MCF 10A (cell line): ENCODE measurements at regions not wholly inside any gene's neighbourhood (a gene's known extent, or its start where the extent isn't known, plus 50 kb on each side); places are given as distances from the start of the nearest gene placed in this dataset.

Experiments used
- BruUV-seq: library from RNA; stranded (reverse); fragments of 400-500 nt; replicated peaks from 2 replicates; lab custom pipeline; 2021; lab: Mats Ljungman, UMichigan
- CTCF ChIA-PET: fragments of 300-600 bp; sonication (Branson Sonifier 250); formaldehyde crosslinking; extraction: SDS; loops from one replicate; lab custom pipeline; 2021; ENCODE audit warnings: antibody characterized with exemption, inconsistent platforms; lab: Yijun Ruan, JAX
- POLR2A ChIA-PET: fragments of 300-600, 350-650 bp; sonication (Branson Sonifier 250); formaldehyde crosslinking; extraction: SDS; loops from one replicate; lab custom pipeline; 2020; ENCODE audit warnings: antibody characterized with exemption, inconsistent platforms; lab: Yijun Ruan, JAX
- DNase-seq: peaks from one replicate; pipeline ENCODE4 v3.0.0-alpha.2; 2018; ENCODE audit not compliant: unreplicated experiment
- H3K27ac Mint-ChIP-seq: one replicate; pipeline ENCODE4 v1.8.0; 2022; ENCODE audit warnings: mild to moderate bottlenecking, low read depth, mixed read lengths; ENCODE audit not compliant: unreplicated experiment
- H3K27me3 Mint-ChIP-seq: one replicate; pipeline ENCODE4 v1.8.0; 2022; ENCODE audit warnings: mixed read lengths; ENCODE audit not compliant: insufficient read depth, unreplicated experiment
- H3K36me3 Mint-ChIP-seq: one replicate; pipeline ENCODE4 v1.8.0; 2022; ENCODE audit warnings: mild to moderate bottlenecking, moderate library complexity, mixed read lengths; ENCODE audit not compliant: insufficient read depth, unreplicated experiment
- H3K4me1 Mint-ChIP-seq: one replicate; pipeline ENCODE4 v1.8.0; 2022; ENCODE audit warnings: mixed read lengths; ENCODE audit not compliant: insufficient read depth, unreplicated experiment
- H3K4me3 Mint-ChIP-seq: one replicate; pipeline ENCODE4 v1.8.0; 2022; ENCODE audit warnings: mild to moderate bottlenecking, moderate library complexity, mixed read lengths; ENCODE audit not compliant: unreplicated experiment
- H3K9me3 Mint-ChIP-seq: one replicate; pipeline ENCODE4 v1.8.0; 2022; ENCODE audit warnings: mixed read lengths; ENCODE audit not compliant: unreplicated experiment
- intact Hi-C: fragments of 100-400 bp; cut with micrococcal nuclease; formaldehyde crosslinking; loops from 2 replicates; pipeline ENCODE4 v1.14.1; 2022
- TF ChIP-seq, protein P1 (sequence below): fragments of 200-600 bp; IDR thresholded peaks from one replicate; pipeline ENCODE4 v1.8.0; 2022; ENCODE audit warnings: antibody characterized with exemption, mild to moderate bottlenecking; ENCODE audit not compliant: unreplicated experiment

DNA sequence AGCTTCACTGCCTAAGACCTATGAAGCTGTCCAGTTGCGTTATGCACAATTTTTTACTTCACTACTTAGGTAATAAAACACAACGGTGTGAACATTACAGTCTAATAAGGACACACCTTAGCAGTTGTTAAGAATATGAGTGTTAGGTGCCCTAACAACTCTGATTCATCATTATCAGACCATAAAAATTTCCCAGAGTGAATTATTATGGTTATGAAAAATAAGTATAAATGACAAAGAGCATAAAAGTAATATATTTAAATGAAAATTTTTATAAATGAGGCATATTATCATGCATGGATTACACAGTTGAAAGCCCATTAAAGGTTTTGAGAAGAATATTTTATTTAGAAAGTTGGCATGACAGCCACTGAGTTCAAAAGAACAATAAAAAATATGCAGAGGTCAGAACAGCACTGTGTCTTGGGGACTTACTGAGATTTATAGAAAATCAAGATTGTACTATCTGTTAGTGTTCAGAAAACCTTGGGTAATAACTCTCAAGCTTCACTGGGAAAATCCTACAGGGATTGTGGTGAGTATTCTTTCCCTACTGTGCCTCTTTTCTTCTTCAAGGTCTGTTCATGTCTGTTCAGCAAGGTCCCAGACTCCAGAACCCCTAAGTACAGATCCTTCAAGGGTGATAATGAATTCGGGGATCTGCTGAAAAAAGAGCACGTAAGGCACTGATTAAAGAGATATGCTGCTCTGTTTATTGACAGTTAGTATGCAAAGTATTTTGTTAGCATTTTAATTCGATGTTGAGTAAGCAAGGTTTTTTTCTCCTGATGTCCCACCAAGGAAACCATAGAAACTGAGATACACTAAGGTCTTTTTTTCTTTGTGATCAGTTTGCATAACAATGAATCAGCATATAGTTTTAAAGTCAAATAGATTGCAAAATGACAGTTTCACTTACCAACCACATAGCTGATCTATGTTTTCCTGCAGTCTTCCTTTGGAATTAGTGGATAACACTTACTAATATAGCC, 250.0 kb downstream of the DSEL start:
- Mint-ChIP-seq H3K27ac (peak overlapping the region; percentile 78), H3K4me1 (peaks cover 35% of the 10 kb centered on the region), H3K9me3 (no peaks in the 10 kb centered on the region), H3K36me3 (no peaks in the 10 kb centered on the region), H3K27me3 (no peaks in the 10 kb centered on the region), H3K4me3 (peak overlapping the region; percentile 64)
- ChIA-PET POLR2A (interaction anchor here (0.6 kb wide), 1 partner anchor 488 kb away, joined by 3 read pairs; no protein-coding TSS in a partner anchor), CTCF (interaction anchor here (0.9 to 1.1 kb wide), 2 partner anchors 487 to 1393 kb away, joined by 3 read pairs; no protein-coding TSS in a partner anchor)
- BruUV-seq: no TSS peak
- peak; percentile 51 for DNase-seq
- intact Hi-C loops: no loop called here
- TF ChIP-seq, protein P1, sequence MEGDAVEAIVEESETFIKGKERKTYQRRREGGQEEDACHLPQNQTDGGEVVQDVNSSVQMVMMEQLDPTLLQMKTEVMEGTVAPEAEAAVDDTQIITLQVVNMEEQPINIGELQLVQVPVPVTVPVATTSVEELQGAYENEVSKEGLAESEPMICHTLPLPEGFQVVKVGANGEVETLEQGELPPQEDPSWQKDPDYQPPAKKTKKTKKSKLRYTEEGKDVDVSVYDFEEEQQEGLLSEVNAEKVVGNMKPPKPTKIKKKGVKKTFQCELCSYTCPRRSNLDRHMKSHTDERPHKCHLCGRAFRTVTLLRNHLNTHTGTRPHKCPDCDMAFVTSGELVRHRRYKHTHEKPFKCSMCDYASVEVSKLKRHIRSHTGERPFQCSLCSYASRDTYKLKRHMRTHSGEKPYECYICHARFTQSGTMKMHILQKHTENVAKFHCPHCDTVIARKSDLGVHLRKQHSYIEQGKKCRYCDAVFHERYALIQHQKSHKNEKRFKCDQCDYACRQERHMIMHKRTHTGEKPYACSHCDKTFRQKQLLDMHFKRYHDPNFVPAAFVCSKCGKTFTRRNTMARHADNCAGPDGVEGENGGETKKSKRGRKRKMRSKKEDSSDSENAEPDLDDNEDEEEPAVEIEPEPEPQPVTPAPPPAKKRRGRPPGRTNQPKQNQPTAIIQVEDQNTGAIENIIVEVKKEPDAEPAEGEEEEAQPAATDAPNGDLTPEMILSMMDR: no peak

DNA sequence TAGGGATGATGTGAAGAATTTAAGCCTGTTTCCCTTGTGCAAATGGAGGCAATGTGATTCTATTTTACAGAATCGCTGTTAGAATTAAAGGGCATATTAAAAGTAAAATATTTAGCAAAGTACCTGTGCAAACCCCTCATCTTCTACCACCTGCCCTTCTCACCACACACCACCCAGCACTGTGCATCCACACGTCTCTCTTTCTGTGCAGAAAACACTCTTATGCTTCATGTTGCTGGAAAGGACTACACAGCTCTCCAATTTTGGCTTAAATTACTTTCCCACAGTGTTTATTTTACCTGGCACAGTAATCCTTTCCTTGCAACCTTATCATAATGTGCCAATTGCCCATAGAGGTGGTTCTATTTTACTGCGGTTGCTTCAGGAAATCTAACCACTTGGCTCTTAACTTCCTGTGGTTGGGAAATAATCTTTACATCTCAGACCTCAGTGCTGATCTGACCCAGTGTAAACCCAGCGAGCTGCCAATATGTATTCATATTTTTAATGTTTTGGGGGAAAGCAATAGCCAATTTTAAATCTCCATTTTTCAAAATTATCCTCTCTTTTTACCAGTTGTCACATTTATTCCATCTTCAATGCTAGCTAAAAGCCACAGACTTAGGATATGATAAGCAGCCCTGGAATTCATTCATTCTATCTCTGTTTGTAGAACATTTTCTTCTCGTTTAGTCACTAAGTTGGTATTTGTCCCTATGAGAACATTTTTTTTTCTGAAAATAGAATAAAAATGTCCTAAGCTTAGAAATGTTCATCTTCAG, 250.9 kb downstream of the DSEL start:
- TF ChIP-seq, protein P1: no peak
- CTCF ChIA-PET: interaction anchor here (0.8 to 1.1 kb wide), 2 partner anchors 43 to 1394 kb away, joined by 3 read pairs; no protein-coding TSS in a partner anchor
- H3K36me3 Mint-ChIP-seq: no peaks in the 10 kb centered on the region
- intact Hi-C loops: no loop called here
- no peaks in the 10 kb centered on the region for H3K9me3 Mint-ChIP-seq
- POLR2A ChIA-PET: interaction anchor here (1.3 kb wide), 2 partner anchors 22 to 250 kb away, joined by 3 to 4 read pairs; partner anchors contain the start of gene DSEL
- DNase-seq: peak; percentile 84
- H3K4me1 Mint-ChIP-seq: peaks cover 39% of the 10 kb centered on the region
- BruUV-seq: no TSS peak
- H3K27ac Mint-ChIP-seq: peak overlapping the region; percentile 78
- H3K4me3 Mint-ChIP-seq: peak overlapping the region; percentile 64
- no peaks in the 10 kb centered on the region for H3K27me3 Mint-ChIP-seq

DNA sequence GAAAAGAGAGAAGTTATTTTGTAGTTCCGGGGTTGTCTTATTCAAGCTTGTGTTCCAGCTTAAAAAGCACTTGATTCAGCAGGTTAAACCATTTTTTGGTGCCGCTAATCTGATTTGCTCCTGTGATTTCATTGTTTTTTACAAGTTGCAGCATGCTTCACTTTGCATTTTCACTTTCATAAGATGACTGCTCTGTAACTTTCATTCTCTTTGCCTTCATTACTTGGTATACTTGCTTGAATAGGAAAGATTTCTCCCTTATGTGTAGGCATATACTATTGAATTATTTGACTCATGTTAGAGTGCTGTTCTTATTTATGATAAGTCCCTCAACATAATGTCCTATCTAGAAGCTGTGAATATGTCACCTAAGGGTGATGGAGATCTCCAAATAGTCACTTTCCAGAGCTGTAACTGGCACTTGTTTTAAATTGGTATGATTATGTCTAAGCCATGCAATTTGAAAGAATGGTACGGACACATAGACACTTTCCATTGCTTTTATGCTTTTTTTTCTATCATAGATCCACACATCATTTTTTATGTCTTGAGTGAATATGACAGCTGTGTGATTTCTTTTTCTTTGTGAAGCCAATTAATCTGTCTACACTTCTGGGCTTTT, 254.5 kb downstream of the DSEL start:
- no peaks in the 10 kb centered on the region for H3K9me3 Mint-ChIP-seq
- TF ChIP-seq, protein P1: no peak
- CTCF ChIA-PET: no interaction called here
- H3K4me3 Mint-ChIP-seq: no peak overlapping the region
- no peaks in the 10 kb centered on the region for H3K27me3 Mint-ChIP-seq
- no peak for DNase-seq
- H3K36me3 Mint-ChIP-seq: no peaks in the 10 kb centered on the region
- H3K4me1 Mint-ChIP-seq: peaks cover 48% of the 10 kb centered on the region
- intact Hi-C loops: no loop called here
- H3K27ac Mint-ChIP-seq: no peak overlapping the region
- POLR2A ChIA-PET: no interaction called here
- BruUV-seq: no TSS peak
